ENCODE measurements at regions not wholly inside any gene's neighbourhood (a gene's known extent, or its start where the extent isn't known, plus 50 kb on each side); places are given as distances from the start of the nearest gene placed in this dataset.

GRCh38 chr17:73896966-73897365, 252.7 kb upstream of the SDK2 start:
- no peak for DNase-seq (ENCODE audit: low read depth)
- TF ChIP-seq, protein P1, sequence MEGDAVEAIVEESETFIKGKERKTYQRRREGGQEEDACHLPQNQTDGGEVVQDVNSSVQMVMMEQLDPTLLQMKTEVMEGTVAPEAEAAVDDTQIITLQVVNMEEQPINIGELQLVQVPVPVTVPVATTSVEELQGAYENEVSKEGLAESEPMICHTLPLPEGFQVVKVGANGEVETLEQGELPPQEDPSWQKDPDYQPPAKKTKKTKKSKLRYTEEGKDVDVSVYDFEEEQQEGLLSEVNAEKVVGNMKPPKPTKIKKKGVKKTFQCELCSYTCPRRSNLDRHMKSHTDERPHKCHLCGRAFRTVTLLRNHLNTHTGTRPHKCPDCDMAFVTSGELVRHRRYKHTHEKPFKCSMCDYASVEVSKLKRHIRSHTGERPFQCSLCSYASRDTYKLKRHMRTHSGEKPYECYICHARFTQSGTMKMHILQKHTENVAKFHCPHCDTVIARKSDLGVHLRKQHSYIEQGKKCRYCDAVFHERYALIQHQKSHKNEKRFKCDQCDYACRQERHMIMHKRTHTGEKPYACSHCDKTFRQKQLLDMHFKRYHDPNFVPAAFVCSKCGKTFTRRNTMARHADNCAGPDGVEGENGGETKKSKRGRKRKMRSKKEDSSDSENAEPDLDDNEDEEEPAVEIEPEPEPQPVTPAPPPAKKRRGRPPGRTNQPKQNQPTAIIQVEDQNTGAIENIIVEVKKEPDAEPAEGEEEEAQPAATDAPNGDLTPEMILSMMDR (conservative IDR thresholded peaks at IDR 0.05; ENCODE audit: low read depth, low read length): no peak
- H3K4me3 ChIP-seq (ENCODE audit: low read depth, low read length): no peak overlapping the region

- TF ChIP-seq, protein P1 (conservative IDR thresholded peaks at IDR 0.05; ENCODE audit: low read depth, low read length): no peak
These were observed 255.6 kb upstream of the SDK2 start for GRCh38 chr17:73899839-73900238.

DNA sequence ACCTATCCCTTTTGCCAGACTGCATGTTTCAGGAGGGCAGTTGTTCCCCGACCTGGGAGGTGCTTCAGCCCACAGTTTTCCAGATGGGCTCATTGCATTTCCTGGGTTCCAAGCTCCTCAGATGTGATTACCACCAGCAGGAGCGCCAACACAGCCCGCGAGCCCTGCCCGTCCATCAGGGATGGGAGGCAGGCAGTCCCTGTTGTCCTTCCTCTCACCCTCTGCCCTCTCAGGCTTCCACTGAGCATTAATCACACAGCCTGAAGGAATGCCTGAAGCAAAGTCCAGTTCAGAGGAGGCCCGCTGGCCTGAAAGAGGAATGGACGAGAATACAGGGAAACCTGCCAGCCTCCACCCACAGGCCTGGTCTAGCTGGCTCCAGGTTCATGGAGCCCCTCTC, 256.3 kb upstream of the SDK2 start:
- no peak overlapping the region for H3K4me3 ChIP-seq (ENCODE audit: low read depth, low read length)
- DNase-seq (ENCODE audit: low read depth): no peak
- TF ChIP-seq, protein P1 (conservative IDR thresholded peaks at IDR 0.05; ENCODE audit: low read depth, low read length): no peak

More at GRCh38 chr17:73899839-73900238, 255.6 kb upstream of the SDK2 start:
- DNase-seq (ENCODE audit: low read depth): no peak
- no peak overlapping the region for H3K4me3 ChIP-seq (ENCODE audit: low read depth, low read length)

DNA sequence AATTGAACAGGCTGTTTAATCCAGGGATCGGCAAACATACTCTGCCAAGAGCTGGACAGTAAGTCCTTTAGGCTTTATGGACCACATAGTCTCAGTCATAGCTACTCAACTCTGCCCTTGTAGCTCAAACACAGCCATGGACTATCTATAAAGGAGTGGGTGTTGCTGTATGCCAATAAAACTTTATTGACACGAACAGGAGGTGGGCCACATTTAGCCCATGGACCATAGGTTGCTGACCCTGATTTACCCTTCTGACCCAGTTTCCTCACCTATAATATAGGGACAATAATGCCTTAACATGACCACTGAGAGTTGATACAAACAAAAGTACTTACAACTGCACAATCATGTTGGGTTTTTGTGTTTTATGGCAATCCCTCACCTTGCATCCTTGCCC, 257.0 kb upstream of the SDK2 start:
- TF ChIP-seq, protein P1 (conservative IDR thresholded peaks at IDR 0.05; ENCODE audit: low read depth, low read length): no peak
- H3K4me3 ChIP-seq (ENCODE audit: low read depth, low read length): no peak overlapping the region
- no peak for DNase-seq (ENCODE audit: low read depth)

- no peak for DNase-seq (ENCODE audit: low read depth)
- no peak overlapping the region for H3K4me3 ChIP-seq (ENCODE audit: low read depth, low read length)
- TF ChIP-seq, protein P1 (conservative IDR thresholded peaks at IDR 0.05; ENCODE audit: low read depth, low read length): no peak
These were observed 257.6 kb upstream of the SDK2 start for GRCh38 chr17:73901661-73902415.

- TF ChIP-seq, protein P1 (conservative IDR thresholded peaks at IDR 0.05; ENCODE audit: low read depth, low read length): no peak
- DNase-seq (ENCODE audit: low read depth): no peak
- H3K4me3 ChIP-seq (ENCODE audit: low read depth, low read length): no peak overlapping the region
These were observed 258.4 kb upstream of the SDK2 start for GRCh38 chr17:73902416-73903181.
